Activated T-cell treated with anti-CD3 and anti-CD28 coated beads, Interleukin-2, amount 50 U/mL, for 4 hours (primary cell): ENCODE measurements at regions not wholly inside any gene's neighbourhood (a gene's known extent, or its start where the extent isn't known, plus 50 kb on each side); places are given as distances from the start of the nearest gene placed in this dataset.
A peak's percentile ranks its signal among the peaks of the same experiment; 100 is the strongest.

Source experiments
- ATAC-seq, 2 donors: fragments of 200-7000 bp; cut with Tn5 transposase; one replicate each; pipeline ENCODE4 v1.10.0; 2021
- DNase-seq: peaks from one replicate; pipeline ENCODE4 v3.0.0-alpha.2; 2020
- H3K27me3 Mint-ChIP-seq: one replicate; pipeline ENCODE4 v1.8.0; 2021; ENCODE audit warnings: low read depth, mixed read lengths
- H3K36me3 Mint-ChIP-seq: one replicate; pipeline ENCODE4 v1.8.0; 2022; ENCODE audit warnings: mixed read lengths; ENCODE audit not compliant: insufficient read depth
- H3K4me1 Mint-ChIP-seq: one replicate; pipeline ENCODE4 v1.8.0; 2021; ENCODE audit warnings: low read depth, mixed read lengths
- H3K4me3 Mint-ChIP-seq: one replicate; pipeline ENCODE4 v1.8.0; 2021; ENCODE audit warnings: mild to moderate bottlenecking, moderate library complexity, mixed read lengths
- H3K9me3 Mint-ChIP-seq: one replicate; pipeline ENCODE4 v1.8.0; 2021; ENCODE audit warnings: mixed read lengths

DNA sequence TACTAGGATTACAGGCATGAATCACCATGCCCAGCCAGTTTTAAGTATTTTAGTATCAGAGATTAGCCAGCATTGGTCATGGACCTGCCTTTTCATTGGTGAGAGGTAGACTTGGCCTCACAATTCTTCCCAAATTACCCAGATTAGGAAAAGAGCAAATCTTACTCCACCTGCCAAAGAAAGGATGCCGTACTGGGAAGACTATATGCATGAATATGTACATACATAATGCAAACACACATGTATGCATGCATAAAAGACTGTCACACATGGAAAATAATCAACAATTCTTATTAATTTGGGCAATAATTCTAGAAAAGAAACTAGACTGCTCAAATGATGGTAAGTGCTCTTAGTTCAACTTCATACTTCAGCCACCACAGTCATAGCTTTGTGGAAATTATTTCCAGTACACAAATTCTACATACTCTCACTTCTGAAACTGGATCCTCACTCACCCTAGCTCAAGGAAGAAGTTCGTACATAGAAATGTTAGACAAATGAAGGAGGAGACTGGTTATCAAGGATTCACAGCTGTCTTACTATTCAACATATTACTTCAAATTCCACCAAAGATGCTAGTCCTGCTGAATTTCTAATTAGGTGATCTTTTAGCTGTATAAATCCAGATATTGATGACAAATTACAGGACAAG is 73.7 kb downstream of the MINAR2 start:
- no peaks in the 10 kb centered on the region for H3K36me3 Mint-ChIP-seq
- ATAC-seq (no peak), DNase-seq (no peak)
- H3K4me1 Mint-ChIP-seq, result no peaks in the 10 kb centered on the region
- H3K27me3 Mint-ChIP-seq, result peaks cover 12% of the 10 kb centered on the region
- H3K9me3 Mint-ChIP-seq, result no peaks in the 10 kb centered on the region
- H3K4me3 Mint-ChIP-seq, result no peak overlapping the region

DNA sequence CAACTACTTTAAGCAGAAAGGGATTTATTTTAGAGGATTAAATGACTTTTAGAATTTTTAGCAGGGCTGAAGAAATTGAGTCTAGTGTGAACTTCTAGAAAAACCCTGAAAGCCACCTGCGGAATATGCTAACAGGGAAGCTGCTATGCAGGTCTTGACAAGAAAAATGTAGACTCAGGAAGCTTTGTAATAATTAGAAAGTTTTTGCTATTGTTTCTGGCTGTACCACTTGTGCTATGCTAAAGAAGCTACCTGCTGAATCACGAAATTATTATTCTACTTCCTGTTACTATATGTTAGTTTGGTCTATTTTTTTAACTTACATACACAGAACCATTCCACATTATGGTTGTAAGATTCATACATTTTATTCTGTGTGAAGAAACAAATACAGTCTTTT is 74.0 kb upstream of the CHSY3 start:
- DNase-seq (no peak), ATAC-seq (no peak)
- Mint-ChIP-seq H3K4me3 (no peak overlapping the region), H3K4me1 (no peaks in the 10 kb centered on the region), H3K36me3 (no peaks in the 10 kb centered on the region), H3K9me3 (no peaks in the 10 kb centered on the region), H3K27me3 (peaks cover 10% of the 10 kb centered on the region)

DNA sequence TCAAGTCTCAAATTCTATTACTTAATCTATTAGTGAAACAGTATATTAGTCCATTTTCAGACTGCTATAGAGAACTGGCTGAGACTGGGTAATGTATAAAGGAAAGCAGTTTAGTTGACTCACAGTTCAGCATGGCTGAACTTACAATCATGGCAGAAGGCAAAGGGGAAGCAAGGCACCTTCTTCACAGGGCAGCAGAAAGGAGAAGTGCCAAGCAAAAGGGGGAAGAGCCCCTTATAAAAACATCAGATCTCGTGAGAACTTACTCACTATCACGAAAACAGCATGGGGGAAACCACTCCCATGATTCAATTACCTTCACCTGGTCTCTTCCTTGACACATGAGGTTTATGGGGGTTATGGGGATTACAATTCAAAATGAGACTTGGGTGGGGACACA is 67.9 kb upstream of the CHSY3 start:
- H3K9me3 Mint-ChIP-seq, result no peaks in the 10 kb centered on the region
- H3K27me3 Mint-ChIP-seq, result peaks cover 12% of the 10 kb centered on the region
- DNase-seq (no peak), ATAC-seq (no peak)
- H3K36me3 Mint-ChIP-seq, result no peaks in the 10 kb centered on the region
- no peak overlapping the region for H3K4me3 Mint-ChIP-seq
- H3K4me1 Mint-ChIP-seq, result no peaks in the 10 kb centered on the region

DNA sequence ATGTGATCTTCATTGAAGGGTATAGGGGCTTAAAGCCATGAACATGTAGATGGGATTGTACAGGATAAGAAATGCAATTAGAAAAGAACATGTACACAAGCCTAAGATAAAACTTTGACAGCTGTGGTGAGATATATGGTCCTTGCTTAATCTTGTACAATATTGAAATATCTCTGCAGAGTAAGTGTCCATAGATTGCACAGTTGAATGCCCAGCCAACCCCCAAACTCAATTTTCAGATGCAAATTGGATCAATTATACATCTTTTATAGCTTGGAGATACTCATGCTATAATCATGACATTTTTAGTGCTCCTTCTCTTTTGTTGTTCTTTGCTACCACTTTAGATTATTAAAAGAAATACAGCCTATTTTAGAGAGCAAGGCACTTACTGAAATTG is 59.5 kb upstream of the CHSY3 start:
- no peaks in the 10 kb centered on the region for H3K36me3 Mint-ChIP-seq
- H3K9me3 Mint-ChIP-seq, result no peaks in the 10 kb centered on the region
- no peak for ATAC-seq
- no peak overlapping the region for H3K4me3 Mint-ChIP-seq
- peaks cover 2% of the 10 kb centered on the region for H3K27me3 Mint-ChIP-seq
- H3K4me1 Mint-ChIP-seq, result no peaks in the 10 kb centered on the region
- DNase-seq, result no peak

DNA sequence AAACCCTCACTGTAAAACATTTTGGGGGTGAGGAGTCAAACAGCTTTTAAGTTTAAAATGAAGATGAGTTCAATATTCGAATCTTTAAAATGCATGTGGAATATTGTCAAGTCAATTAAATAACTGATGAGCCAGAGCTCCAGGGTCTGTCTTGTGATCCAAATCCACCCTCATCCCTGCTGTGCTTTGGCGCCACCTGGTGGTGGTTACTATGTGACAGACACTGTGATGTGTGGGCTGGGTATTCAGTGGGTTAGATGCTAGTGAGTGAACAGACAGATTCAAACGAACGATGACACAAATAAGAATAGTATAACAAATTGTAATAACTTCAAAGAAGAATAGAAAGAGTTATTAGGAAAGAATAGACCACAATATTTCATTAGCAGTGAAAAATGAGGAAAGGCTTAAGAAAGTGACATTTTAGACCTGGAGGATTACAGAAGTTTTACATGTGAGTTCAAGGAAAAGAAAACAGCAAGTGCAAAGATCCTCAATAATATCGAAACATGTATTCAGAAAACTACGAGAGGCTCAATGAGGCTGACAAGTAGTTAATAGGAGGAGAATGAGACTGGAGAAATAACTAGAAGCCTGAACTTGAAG is 51.4 kb upstream of the CHSY3 start:
- H3K4me1 Mint-ChIP-seq, result no peaks in the 10 kb centered on the region
- H3K27me3 Mint-ChIP-seq, result peaks cover 18% of the 10 kb centered on the region
- H3K36me3 Mint-ChIP-seq, result no peaks in the 10 kb centered on the region
- no peak overlapping the region for H3K4me3 Mint-ChIP-seq
- peak; percentile 59 for DNase-seq
- no peaks in the 10 kb centered on the region for H3K9me3 Mint-ChIP-seq
- peak; percentile 61 to 75 for ATAC-seq

DNA sequence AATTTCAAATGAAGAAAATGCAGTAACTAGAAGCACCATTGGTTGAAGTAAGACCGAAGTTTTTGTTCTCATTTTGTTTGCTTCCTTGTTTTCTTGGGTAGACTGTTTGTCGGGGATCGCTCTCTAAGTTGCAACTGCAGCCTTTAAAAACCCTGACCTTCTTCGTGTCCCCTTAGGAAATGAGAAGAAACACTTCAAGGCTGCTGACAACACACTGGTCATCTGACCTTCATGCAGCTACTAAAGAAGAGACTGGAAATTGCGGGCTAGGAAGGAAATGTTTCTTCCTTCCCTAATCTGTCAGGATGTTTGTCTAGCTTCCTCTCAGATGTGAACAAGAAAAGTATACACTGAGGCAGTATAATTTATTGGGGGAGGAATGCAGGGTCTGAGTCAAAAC is 50.7 kb upstream of the CHSY3 start:
- no peak overlapping the region for H3K4me3 Mint-ChIP-seq
- no peak for ATAC-seq
- DNase-seq, result no peak
- no peaks in the 10 kb centered on the region for H3K9me3 Mint-ChIP-seq
- H3K36me3 Mint-ChIP-seq, result no peaks in the 10 kb centered on the region
- H3K4me1 Mint-ChIP-seq, result no peaks in the 10 kb centered on the region
- peaks cover 18% of the 10 kb centered on the region for H3K27me3 Mint-ChIP-seq
